UCSD-AML1 (cell line): ENCODE measurements at regions not wholly inside any gene's neighbourhood (a gene's known extent, or its start where the extent isn't known, plus 50 kb on each side); places are given as distances from the start of the nearest gene placed in this dataset.

Experiments
- DNase-seq: peaks from one replicate; lab custom pipeline; 2025; ENCODE audit not compliant: unreplicated experiment; lab: John Stamatoyannopoulos, UW

DNA sequence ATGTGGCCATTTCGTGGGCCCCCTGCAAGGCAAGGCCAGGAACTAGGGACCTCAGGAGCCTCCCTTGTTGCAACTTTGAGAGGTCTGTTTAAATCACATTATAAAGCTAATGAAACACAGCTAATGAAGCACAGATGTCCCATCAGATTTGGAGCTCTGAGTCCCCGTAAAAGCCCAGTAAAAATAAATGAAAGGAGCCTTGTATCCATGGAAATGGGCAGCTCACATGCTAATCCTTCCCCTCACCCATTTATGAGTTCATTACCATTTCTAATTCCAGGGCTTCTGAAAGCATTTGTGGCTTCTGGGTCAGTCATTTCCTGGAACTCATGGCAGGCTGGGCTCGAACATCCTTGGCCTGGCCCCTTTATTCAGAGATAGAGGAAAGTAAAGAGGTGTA, 274.8 kb downstream of the SS18 start:
- DNase-seq: no peak

GRCh38 chr18:25814841-25815458, 275.5 kb downstream of the SS18 start:
- no peak for DNase-seq

GRCh38 chr18:25813110-25813509, 277.3 kb downstream of the SS18 start:
- no peak for DNase-seq

DNA sequence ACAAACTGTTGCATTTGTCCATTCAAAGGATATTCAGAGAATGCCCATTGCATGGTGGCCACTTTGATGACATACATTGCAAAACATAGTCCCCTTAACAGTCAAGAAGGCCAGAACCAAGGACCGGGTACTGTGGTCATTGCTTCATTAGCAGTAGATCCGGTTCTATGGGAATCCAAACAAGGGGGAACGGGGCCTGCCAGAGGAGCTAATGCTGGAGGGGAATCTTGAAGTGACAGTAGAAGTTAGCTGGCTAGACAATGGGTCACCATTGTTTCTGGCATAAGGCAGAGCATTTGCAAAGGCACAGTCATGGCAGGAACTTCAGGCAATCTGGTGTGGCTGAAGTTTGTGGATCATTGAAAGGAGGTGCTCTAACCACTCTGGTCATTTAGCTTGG, 279.7 kb downstream of the SS18 start:
- no peak for DNase-seq

- no peak for DNase-seq
Observed at GRCh38 chr18:25805939-25806338, 284.5 kb downstream of the SS18 start.

DNA sequence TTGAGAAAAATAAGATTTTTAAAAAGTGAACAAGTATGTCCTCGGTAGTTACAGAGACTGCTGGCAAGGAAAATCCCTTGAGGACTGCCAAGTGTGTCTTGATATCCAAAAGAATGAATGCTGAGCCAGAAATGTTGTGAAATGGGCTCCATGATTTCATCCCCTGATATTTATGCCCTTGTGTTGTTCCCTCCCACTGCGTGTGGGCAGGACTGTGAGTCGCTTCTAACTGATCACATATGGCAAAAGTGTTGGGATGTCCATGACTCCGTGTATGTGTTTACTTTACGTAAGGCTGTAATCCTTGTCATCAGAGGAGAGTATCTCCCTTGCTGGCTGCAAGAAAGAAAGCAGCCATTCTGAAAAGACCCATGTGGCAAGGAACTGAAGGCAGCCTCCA, 285.1 kb downstream of the SS18 start:
- DNase-seq: no peak

- no peak for DNase-seq
Observed at GRCh38 chr18:25799231-25799630, 291.2 kb downstream of the SS18 start.

GRCh38 chr18:25798046-25798445, 292.4 kb downstream of the SS18 start:
- DNase-seq: no peak

- no peak for DNase-seq
Observed at GRCh38 chr18:25795213-25795612, 295.2 kb downstream of the SS18 start.

DNA sequence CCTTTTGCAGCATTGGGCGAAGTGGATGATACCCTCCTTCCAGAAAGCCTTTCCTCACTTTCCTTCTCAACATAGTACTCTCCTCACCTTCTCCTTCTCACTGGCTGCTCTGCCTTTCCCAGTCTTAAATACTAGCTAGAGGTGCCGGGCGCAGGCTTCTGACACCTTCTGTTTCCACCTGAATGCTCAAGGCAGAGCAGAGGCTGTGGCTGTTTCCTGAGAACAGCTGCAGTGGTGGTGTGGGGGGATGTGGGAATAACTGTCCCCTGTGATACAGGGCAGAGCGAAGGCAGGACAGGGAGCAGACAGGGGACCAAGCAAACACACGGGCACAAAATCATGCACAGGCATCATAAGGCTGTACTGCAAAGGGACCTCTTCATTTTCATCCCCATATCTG, 303.1 kb downstream of the SS18 start:
- no peak for DNase-seq

DNA sequence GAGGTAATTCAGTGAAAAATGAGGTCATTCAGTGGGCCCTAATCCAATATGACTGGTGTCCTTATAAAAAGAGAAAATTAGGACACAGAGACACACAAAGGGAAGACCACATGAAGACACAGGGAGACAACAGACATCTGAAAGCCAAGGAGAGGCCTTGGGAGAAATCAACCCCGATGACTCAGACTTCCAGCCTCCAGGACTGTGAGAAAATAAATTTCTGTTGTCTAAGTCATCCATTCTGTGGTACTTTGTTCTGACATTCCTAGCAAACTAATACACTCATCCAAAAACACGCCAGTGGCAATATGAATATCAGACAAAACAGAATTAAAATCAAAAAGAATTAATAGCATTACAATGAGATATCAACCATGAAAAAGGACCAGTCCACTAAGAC, 303.7 kb downstream of the SS18 start:
- DNase-seq: no peak

DNA sequence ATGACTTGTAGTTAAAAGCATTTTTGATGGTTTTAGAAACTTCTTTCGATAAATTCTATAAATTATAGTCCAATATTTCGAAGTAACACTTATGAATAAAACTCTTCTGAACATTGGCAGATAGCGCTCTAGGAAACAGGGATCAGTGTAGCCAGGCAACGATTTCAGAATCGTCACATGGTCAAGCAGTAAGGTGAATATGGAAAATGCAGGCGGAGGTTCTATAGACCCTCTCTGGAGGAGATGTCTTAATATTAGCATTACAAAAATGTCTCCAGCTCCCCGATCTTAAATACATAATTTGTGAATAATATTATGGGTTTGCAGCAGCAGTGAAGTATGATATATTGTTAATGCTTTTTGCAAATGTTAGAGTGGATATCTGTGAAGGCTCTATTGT, 310.3 kb downstream of the SS18 start:
- no peak for DNase-seq

DNA sequence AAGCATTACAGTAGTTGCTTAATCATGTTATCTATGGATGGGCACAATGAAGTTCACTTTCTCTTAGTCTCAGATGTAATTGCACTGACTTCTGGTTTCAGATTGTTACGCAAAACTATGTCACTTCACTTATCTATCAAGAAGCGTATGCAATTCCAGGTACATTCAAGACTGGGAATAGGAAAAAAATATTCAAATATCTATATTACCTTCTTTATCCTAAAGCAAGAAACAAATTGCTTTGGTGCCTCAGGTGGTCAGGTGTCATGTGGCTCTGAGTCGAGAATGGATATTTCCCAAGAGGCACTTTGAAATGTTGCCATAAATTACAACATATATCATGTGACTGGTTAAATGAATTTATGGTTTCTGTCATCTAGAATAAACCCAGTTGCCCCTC, 318.6 kb downstream of the SS18 start:
- DNase-seq: no peak

DNA sequence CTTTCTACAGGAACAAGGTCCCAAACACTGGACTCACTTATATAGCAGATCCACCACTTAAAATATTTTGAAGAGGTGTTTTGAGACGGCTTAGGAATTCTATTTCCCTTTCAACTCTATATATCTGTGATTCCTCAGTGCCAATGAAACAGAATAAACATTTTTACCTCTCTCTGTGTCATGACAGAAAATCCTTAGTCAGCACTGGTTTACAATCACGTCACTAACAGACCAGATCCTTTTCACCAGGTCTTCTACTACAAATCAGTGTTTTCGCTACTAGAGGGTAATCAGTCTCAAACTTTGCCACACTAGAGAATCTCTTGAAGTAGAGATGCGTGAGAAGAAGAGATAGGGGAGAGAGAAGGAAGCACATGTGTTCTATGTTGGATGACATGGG, 325.6 kb downstream of the SS18 start:
- no peak for DNase-seq

GRCh38 chr18:25759111-25759510, 331.3 kb downstream of the SS18 start:
- no peak for DNase-seq

DNA sequence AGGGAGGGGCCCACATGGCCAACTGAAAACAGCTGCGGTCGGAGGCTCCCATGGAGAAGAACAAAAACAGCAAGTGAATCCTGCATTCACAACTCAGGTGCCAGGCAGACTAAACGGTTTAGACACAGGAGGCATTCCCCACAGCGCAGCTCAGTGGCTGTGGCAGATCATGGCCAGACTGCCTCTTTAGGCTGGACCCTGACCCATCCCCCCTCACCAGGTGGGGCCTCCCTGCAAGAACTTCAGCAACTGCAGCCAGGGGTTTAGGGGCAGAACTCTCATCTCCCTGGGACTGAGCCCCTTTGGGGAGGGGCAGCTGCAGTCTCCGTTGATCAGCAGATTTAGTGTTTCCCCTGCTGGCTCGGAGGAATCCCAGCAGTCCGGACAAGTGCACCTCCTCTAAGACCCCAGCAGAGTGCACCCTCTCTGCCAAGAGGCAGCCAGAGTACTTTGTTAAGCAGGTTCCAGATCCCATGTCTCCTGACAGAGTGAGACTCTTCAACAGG, 346.7 kb downstream of the SS18 start:
- DNase-seq: no peak

DNA sequence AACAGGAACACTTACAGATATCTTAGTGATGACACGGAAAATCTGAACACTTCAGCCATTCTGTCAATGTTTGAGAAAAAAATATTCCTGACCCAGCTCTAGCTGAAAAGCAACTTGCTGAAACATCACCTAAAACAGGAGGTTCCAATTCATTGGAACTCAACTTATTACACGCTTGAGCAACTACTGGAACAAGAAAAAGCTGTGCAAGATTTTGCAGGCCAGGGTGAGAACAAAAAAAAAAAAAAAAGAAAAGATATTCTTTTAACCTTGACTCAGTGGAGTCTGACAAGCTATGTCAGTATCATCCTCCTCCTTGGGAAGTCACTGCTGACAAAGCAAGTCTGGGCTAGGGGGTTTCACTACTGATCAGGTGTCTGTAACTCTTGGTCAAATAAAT, 351.0 kb downstream of the SS18 start:
- no peak for DNase-seq

GRCh38 chr18:25737710-25738311, 352.6 kb downstream of the SS18 start:
- DNase-seq: no peak

DNA sequence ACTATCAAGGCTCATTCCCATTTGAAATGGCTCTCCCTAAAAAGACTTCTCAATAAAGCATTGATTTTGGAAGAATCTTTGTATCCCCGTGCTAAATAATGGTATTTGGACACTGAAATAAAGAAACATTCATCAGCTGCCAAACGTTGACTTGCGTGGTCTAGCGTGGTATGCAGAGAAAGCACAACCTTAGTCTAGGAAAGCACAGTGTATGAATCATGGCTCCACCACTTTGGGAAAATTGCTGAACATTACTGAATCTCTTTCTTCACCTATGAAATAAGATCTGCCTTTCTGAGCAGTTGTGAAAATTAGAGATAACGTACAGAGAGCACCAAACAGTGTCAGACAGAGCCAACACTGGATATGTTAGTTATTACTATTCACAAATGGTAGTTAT, 353.9 kb downstream of the SS18 start:
- no peak for DNase-seq

- DNase-seq: no peak
Observed at GRCh38 chr18:25735459-25735858, 355.0 kb downstream of the SS18 start.

DNA sequence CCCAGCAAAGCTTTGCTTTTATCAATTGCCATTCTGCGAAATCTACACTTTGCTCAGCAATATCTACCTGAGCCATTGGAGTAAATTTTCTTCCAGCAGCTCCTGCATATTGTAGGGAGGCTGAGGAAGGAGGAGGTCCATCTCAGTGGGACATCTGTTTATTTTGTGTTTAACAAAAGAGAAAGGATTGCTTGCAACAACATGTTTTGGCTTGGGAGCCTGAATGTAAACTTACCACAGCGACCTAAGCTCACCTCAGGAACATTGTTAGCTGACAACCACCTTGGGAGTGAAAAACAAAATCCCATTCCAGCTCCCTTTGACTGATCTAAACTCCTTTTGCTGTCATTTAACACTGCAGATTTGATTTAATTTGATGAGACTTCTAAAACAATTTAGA, 356.1 kb downstream of the SS18 start:
- no peak for DNase-seq

- no peak for DNase-seq
Observed at GRCh38 chr18:25732862-25733261, 357.6 kb downstream of the SS18 start.

- no peak for DNase-seq
Observed at GRCh38 chr18:25729072-25729471, 361.3 kb downstream of the SS18 start.
